ENCODE measurements at regions not wholly inside any gene's neighbourhood (a gene's known extent, or its start where the extent isn't known, plus 50 kb on each side); places are given as distances from the start of the nearest gene placed in this dataset.

GRCh38 chr13:109856350-109856749, 70.0 kb upstream of the IRS2 start:
- TF ChIP-seq CTCF (IDR thresholded peaks at IDR 0.05) (no peak), POLR2A (IDR thresholded peaks at IDR 0.05) (no peak)

All from adrenal gland (tissue), 5 donors.